HL-60 (cell line): ENCODE measurements at regions not wholly inside any gene's neighbourhood (a gene's known extent, or its start where the extent isn't known, plus 50 kb on each side); places are given as distances from the start of the nearest gene placed in this dataset.

Experiments
- DNase-seq, 2 experiments: peaks; one replicate each; pipeline ENCODE4 v3.0.0-alpha.2; 2010 to 2020; ENCODE audit warnings: low read depth in 1 of 2, low spot score in 1 of 2
- H3K27ac ChIP-seq: fragments of 250-450 bp; sonication (Bioruptor Pico); replicated peaks from 2 replicates; pipeline ENCODE4 v1.5.1; 2020; ENCODE audit warnings: mild to moderate bottlenecking, moderate library complexity
- H3K27me3 ChIP-seq: fragments of 250-450 bp; sonication (Bioruptor Pico); 2 replicates; pipeline ENCODE4 v1.5.1; 2021; ENCODE audit warnings: mild to moderate bottlenecking, moderate library complexity; ENCODE audit not compliant: insufficient read depth, poor library complexity, severe bottlenecking
- H3K4me3 ChIP-seq: replicated peaks from 2 replicates; pipeline ENCODE4 v1.5.1; 2011; ENCODE audit warnings: mild to moderate bottlenecking, control low read depth, low read length; ENCODE audit not compliant: insufficient read depth
- CTCF ChIP-seq: IDR thresholded peaks from one replicate; pipeline ENCODE4 v1.5.1; 2011; ENCODE audit warnings: low read length, control low read depth, inconsistent platforms; ENCODE audit not compliant: insufficient read depth
- GABPA ChIP-seq: IDR thresholded peaks from 2 replicates; pipeline ENCODE4 v1.6.1; 2012; ENCODE audit warnings: low read depth
- POLR2AphosphoS5 ChIP-seq: IDR thresholded peaks from 2 replicates; pipeline ENCODE4 v1.6.1; 2012; ENCODE audit warnings: low read depth
- REST ChIP-seq: IDR thresholded peaks from 2 replicates; pipeline ENCODE4 v1.6.1; 2012; ENCODE audit warnings: low read depth; ENCODE audit not compliant: insufficient replicate concordance
- SPI1 ChIP-seq: IDR thresholded peaks from 2 replicates; pipeline ENCODE4 v1.6.1; 2012; ENCODE audit warnings: low read depth, mild to moderate bottlenecking, borderline replicate concordance

GRCh38 chr12:88428350-88428749, 151.9 kb downstream of the KITLG start:
- no peak for DNase-seq
- H3K27me3 ChIP-seq, result no peaks in the 10 kb centered on the region
- TF ChIP-seq CTCF (no peak), GABPA (no peak), SPI1 (no peak), REST (no peak), POLR2AphosphoS5 (no peak)
- H3K27ac ChIP-seq, result no peak overlapping the region
- no peak overlapping the region for H3K4me3 ChIP-seq

- DNase-seq, result no peak
- Histone ChIP-seq H3K27ac (no peak overlapping the region), H3K27me3 (no peaks in the 10 kb centered on the region), H3K4me3 (no peak overlapping the region)
- TF ChIP-seq POLR2AphosphoS5, result no peak
- TF ChIP-seq GABPA, result no peak
- TF ChIP-seq REST, result no peak
- TF ChIP-seq CTCF, result no peak
- TF ChIP-seq SPI1, result no peak
Observed at GRCh38 chr12:88431246-88431645, 149.0 kb downstream of the KITLG start.

- TF ChIP-seq GABPA (no peak), CTCF (no peak), REST (no peak), POLR2AphosphoS5 (no peak), SPI1 (no peak)
- no peaks in the 10 kb centered on the region for H3K27me3 ChIP-seq
- no peak for DNase-seq
- H3K27ac ChIP-seq, result peak overlapping the region; percentile 88
- no peak overlapping the region for H3K4me3 ChIP-seq
Observed at GRCh38 chr12:88432531-88433490, 147.5 kb downstream of the KITLG start.
